IMR-90 (cell line): ENCODE measurements at regions not wholly inside any gene's neighbourhood (a gene's known extent, or its start where the extent isn't known, plus 50 kb on each side); places are given as distances from the start of the nearest gene placed in this dataset.

Experiments
- BHLHE40 ChIP-seq: fragments of 150-350 bp; IDR thresholded peaks from 2 replicates; pipeline ENCODE4 v1.6.1; 2016; ENCODE audit warnings: mild to moderate bottlenecking, low read depth, low read length
- CEBPB ChIP-seq: IDR thresholded peaks from 2 replicates; pipeline ENCODE4 v1.6.1; 2012; ENCODE audit warnings: low read depth, low read length, improper control_type of control experiment
- CTCF ChIP-seq: conservative IDR thresholded peaks from 2 replicates; pipeline ENCODE4 v1.5.1; 2012; ENCODE audit warnings: mild to moderate bottlenecking, low read depth, low read length, improper control_type of control experiment
- MAFK ChIP-seq: IDR thresholded peaks from 2 replicates; pipeline ENCODE4 v1.6.1; 2012; ENCODE audit warnings: low read depth, low read length, improper control_type of control experiment
- MAZ ChIP-seq: IDR thresholded peaks from 2 replicates; pipeline ENCODE4 v1.6.1; 2012; ENCODE audit warnings: low read depth, mild to moderate bottlenecking, low read length, improper control_type of control experiment, moderate library complexity, borderline replicate concordance
- MXI1 ChIP-seq: IDR thresholded peaks from 2 replicates; pipeline ENCODE4 v1.6.1; 2012; ENCODE audit warnings: low read depth, mild to moderate bottlenecking, low read length, moderate library complexity, borderline replicate concordance
- POLR2A ChIP-seq: IDR thresholded peaks from 2 replicates; pipeline ENCODE4 v1.6.1; 2012; ENCODE audit warnings: mild to moderate bottlenecking, low read depth, low read length
- RAD21 ChIP-seq: IDR thresholded peaks from 2 replicates; pipeline ENCODE4 v1.6.1; 2012; ENCODE audit warnings: low read length, improper control_type of control experiment
- RCOR1 ChIP-seq: IDR thresholded peaks from 2 replicates; pipeline ENCODE4 v1.6.1; 2012; ENCODE audit warnings: mild to moderate bottlenecking, low read length, improper control_type of control experiment; ENCODE audit not compliant: insufficient replicate concordance
- SMC3 ChIP-seq: fragments of 150-350 bp; IDR thresholded peaks from 2 replicates; pipeline ENCODE4 v1.6.1; 2016; ENCODE audit warnings: low read depth, mild to moderate bottlenecking, antibody characterized with exemption, low read length, moderate library complexity
- USF2 ChIP-seq: fragments of 150-350 bp; IDR thresholded peaks from 2 replicates; pipeline ENCODE4 v1.6.1; 2017; ENCODE audit warnings: mild to moderate bottlenecking, antibody characterized with exemption, low read length, low read depth

GRCh38 chr3:153901991-153902390 is 219.2 kb upstream of the ARHGEF26 start:
- no peak for TF ChIP-seq CTCF
- TF ChIP-seq RAD21, result no peak
- no peak for TF ChIP-seq POLR2A
- TF ChIP-seq BHLHE40, result no peak
- no peak for TF ChIP-seq SMC3
- no peak for TF ChIP-seq MXI1
- no peak for TF ChIP-seq USF2
- no peak for TF ChIP-seq MAFK
- no peak for TF ChIP-seq CEBPB
- no peak for TF ChIP-seq MAZ
- no peak for TF ChIP-seq RCOR1
